ENCODE measurements at regions not wholly inside any gene's neighbourhood (a gene's known extent, or its start where the extent isn't known, plus 50 kb on each side); places are given as distances from the start of the nearest gene placed in this dataset.

DNA sequence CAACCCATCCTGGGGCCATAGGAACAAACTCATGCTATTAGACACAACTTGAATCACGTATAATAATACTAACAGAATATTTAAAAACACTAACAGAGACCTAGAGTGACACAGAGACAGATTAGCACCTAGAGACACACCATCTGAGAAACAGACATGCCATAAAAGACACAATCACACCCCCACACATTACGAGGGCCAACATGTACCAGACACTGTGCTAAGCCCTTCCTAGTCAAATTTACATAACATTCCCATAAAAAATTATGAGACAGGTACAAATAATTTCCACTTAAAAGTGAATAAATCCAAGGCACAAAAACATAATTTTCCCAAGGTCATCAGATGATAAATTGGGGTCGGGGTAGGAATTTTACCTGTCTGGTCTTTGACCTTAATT lies 141.1 kb upstream of the PRSS16 start:
- Histone ChIP-seq H3K27me3 (ENCODE audit: control insufficient read depth, insufficient read depth, low read length) (no peaks in the 10 kb centered on the region), H3K36me3 (ENCODE audit: control insufficient read depth, insufficient read depth, low read length) (no peaks in the 10 kb centered on the region), H3K4me3 (ENCODE audit: low read depth, low read length) (no peak overlapping the region)
- TF ChIP-seq CTCF (IDR thresholded peaks at IDR 0.05; ENCODE audit: insufficient read depth, low read length, poor library complexity, severe bottlenecking): no peak
- DNase-seq (ENCODE audit: low read depth): no peak

DNA sequence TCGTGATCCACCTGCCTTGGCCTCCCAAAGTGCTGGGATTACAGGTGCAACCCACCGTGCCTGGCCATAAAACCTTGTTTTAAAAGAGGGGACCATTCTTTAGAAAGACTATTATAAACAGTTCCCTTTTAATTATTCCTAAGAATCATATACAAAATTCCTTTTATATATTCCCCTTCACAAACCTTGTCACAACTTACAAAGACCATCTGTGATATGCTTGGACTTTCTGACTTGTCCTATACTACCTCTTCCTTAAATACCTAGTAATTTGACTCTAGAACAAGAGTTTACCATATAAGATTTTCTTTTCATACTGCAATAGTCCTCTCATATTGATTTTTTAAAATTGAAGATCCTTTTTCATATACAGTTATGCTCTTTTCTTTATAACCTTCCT lies 135.8 kb upstream of the PRSS16 start:
- no peak overlapping the region for H3K4me3 ChIP-seq (ENCODE audit: low read depth, low read length)
- no peaks in the 10 kb centered on the region for H3K27me3 ChIP-seq (ENCODE audit: control insufficient read depth, insufficient read depth, low read length)
- no peak for DNase-seq (ENCODE audit: low read depth)
- no peak for TF ChIP-seq CTCF (IDR thresholded peaks at IDR 0.05; ENCODE audit: insufficient read depth, low read length, poor library complexity, severe bottlenecking)
- H3K36me3 ChIP-seq (ENCODE audit: control insufficient read depth, insufficient read depth, low read length): no peaks in the 10 kb centered on the region

DNA sequence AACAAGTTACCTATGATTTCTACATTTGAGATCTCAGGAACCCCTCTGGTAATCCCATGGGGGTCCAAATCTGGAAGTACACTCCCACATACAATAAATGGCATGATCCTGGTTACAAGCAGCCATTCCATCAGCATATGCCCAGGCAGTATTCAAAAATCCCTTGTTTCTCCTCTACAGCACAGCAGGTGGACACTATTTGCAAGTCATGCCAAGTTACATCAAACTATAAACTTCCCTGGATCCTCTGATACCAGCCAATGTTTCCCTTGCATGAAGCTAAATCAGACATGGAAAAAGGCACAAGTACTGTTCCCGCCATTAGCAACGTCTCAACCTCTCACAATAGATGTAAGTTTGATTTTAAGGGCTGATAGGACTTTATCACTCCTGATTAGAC lies 134.5 kb upstream of the PRSS16 start:
- TF ChIP-seq CTCF (IDR thresholded peaks at IDR 0.05; ENCODE audit: insufficient read depth, low read length, poor library complexity, severe bottlenecking): no peak
- no peak overlapping the region for H3K4me3 ChIP-seq (ENCODE audit: low read depth, low read length)
- DNase-seq (ENCODE audit: low read depth): no peak
- no peaks in the 10 kb centered on the region for H3K27me3 ChIP-seq (ENCODE audit: control insufficient read depth, insufficient read depth, low read length)
- H3K36me3 ChIP-seq (ENCODE audit: control insufficient read depth, insufficient read depth, low read length): no peaks in the 10 kb centered on the region

DNA sequence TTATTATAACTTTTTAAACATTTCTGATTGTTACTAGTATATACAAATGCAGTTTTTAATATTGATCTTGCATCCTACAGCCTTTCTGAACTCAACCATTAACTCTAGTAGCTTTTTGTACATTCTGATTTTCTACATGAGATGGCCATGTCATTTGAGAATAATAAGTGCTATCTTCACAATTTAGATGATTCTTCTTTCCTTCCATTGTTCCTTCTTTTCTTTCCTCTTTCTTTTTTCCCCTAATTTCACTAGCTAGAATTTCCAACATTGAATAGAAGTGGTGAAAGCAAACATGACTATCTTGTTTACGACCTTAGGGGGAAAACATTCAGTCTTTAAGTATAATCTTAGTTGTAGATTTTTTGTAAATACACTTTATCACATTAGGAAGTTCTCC lies 128.2 kb upstream of the PRSS16 start:
- no peak for TF ChIP-seq CTCF (IDR thresholded peaks at IDR 0.05; ENCODE audit: insufficient read depth, low read length, poor library complexity, severe bottlenecking)
- H3K36me3 ChIP-seq (ENCODE audit: control insufficient read depth, insufficient read depth, low read length): no peaks in the 10 kb centered on the region
- no peak overlapping the region for H3K4me3 ChIP-seq (ENCODE audit: low read depth, low read length)
- no peak for DNase-seq (ENCODE audit: low read depth)
- no peaks in the 10 kb centered on the region for H3K27me3 ChIP-seq (ENCODE audit: control insufficient read depth, insufficient read depth, low read length)

GRCh38 chr6:27119761-27120160 lies 127.7 kb upstream of the PRSS16 start:
- Histone ChIP-seq H3K27me3 (ENCODE audit: control insufficient read depth, insufficient read depth, low read length) (no peaks in the 10 kb centered on the region), H3K36me3 (ENCODE audit: control insufficient read depth, insufficient read depth, low read length) (no peaks in the 10 kb centered on the region), H3K4me3 (ENCODE audit: low read depth, low read length) (no peak overlapping the region)
- TF ChIP-seq CTCF (IDR thresholded peaks at IDR 0.05; ENCODE audit: insufficient read depth, low read length, poor library complexity, severe bottlenecking): no peak
- no peak for DNase-seq (ENCODE audit: low read depth)

DNA sequence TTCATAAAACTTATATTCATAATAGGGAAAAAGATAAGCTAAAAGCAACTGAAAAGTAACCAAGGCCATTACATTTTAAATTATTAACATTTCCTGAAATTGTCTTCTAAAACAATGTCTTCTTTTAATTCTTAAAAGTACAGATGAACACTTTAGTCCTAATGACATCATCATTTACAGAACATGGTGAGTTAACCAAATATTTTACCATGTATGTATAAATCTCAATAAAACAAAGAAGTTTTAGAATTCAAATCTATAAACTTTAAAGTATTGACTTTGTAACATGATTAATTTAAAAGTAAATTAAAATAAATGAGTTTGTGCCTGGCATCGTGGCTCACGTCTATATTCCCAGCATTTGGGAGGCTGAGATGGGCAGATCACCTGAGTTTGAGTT lies 125.9 kb upstream of the PRSS16 start:
- no peak overlapping the region for H3K4me3 ChIP-seq (ENCODE audit: low read depth, low read length)
- H3K27me3 ChIP-seq (ENCODE audit: control insufficient read depth, insufficient read depth, low read length): no peaks in the 10 kb centered on the region
- no peaks in the 10 kb centered on the region for H3K36me3 ChIP-seq (ENCODE audit: control insufficient read depth, insufficient read depth, low read length)
- TF ChIP-seq CTCF (IDR thresholded peaks at IDR 0.05; ENCODE audit: insufficient read depth, low read length, poor library complexity, severe bottlenecking): no peak
- no peak for DNase-seq (ENCODE audit: low read depth)
